ENCODE measurements at regions not wholly inside any gene's neighbourhood (a gene's known extent, or its start where the extent isn't known, plus 50 kb on each side); places are given as distances from the start of the nearest gene placed in this dataset.

- TF ChIP-seq POLR2A (IDR thresholded peaks at IDR 0.05; ENCODE audit: low read depth, low read length) (no peak), CTCF (conservative IDR thresholded peaks at IDR 0.05; ENCODE audit: low read depth, low read length) (no peak), RAD21 (IDR thresholded peaks at IDR 0.05; ENCODE audit: low read length) (no peak), RCOR1 (IDR thresholded peaks at IDR 0.05; ENCODE audit: insufficient replicate concordance, low read length) (no peak), MAZ (IDR thresholded peaks at IDR 0.05; ENCODE audit: borderline replicate concordance, low read depth, low read length) (no peak), CEBPB (IDR thresholded peaks at IDR 0.05; ENCODE audit: low read depth, low read length) (no peak), MAFK (IDR thresholded peaks at IDR 0.05; ENCODE audit: low read depth, low read length) (no peak)
Measured at GRCh38 chr14:87018294-87018693, 974.7 kb downstream of the GALC start.

Measured in IMR-90 (cell line).